B cell (primary cell): ENCODE measurements at regions not wholly inside any gene's neighbourhood (a gene's known extent, or its start where the extent isn't known, plus 50 kb on each side); places are given as distances from the start of the nearest gene placed in this dataset.

Experiments
- EZH2 ChIP-seq: IDR thresholded peaks from 2 replicates; pipeline ENCODE4 v1.6.1; 2012; ENCODE audit warnings: borderline replicate concordance, low read depth, mild to moderate bottlenecking, moderate library complexity, low read length; ENCODE audit not compliant: insufficient read depth, poor library complexity, severe bottlenecking
- TF ChIP-seq, protein P1 (sequence below): fragments of 200-600 bp; IDR thresholded peaks from one replicate; pipeline ENCODE4 v1.8.0; 2022; ENCODE audit warnings: antibody characterized with exemption, mild to moderate bottlenecking

GRCh38 chr18:2218101-2218500 lies 353.2 kb downstream of the METTL4 start:
- TF ChIP-seq, protein P1, sequence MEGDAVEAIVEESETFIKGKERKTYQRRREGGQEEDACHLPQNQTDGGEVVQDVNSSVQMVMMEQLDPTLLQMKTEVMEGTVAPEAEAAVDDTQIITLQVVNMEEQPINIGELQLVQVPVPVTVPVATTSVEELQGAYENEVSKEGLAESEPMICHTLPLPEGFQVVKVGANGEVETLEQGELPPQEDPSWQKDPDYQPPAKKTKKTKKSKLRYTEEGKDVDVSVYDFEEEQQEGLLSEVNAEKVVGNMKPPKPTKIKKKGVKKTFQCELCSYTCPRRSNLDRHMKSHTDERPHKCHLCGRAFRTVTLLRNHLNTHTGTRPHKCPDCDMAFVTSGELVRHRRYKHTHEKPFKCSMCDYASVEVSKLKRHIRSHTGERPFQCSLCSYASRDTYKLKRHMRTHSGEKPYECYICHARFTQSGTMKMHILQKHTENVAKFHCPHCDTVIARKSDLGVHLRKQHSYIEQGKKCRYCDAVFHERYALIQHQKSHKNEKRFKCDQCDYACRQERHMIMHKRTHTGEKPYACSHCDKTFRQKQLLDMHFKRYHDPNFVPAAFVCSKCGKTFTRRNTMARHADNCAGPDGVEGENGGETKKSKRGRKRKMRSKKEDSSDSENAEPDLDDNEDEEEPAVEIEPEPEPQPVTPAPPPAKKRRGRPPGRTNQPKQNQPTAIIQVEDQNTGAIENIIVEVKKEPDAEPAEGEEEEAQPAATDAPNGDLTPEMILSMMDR = no peak
- no peak for TF ChIP-seq EZH2
